ENCODE measurements at regions not wholly inside any gene's neighbourhood (a gene's known extent, or its start where the extent isn't known, plus 50 kb on each side); places are given as distances from the start of the nearest gene placed in this dataset.

- Histone ChIP-seq H3K36me3 (peaks cover 21% of the 10 kb centered on the region), H3K9me3 (no peaks in the 10 kb centered on the region), H3K4me1 (no peaks in the 10 kb centered on the region), H3K4me3 (no peak overlapping the region), H3K27me3 (no peaks in the 10 kb centered on the region), H3K27ac (no peak overlapping the region)
- TF ChIP-seq, protein P1, sequence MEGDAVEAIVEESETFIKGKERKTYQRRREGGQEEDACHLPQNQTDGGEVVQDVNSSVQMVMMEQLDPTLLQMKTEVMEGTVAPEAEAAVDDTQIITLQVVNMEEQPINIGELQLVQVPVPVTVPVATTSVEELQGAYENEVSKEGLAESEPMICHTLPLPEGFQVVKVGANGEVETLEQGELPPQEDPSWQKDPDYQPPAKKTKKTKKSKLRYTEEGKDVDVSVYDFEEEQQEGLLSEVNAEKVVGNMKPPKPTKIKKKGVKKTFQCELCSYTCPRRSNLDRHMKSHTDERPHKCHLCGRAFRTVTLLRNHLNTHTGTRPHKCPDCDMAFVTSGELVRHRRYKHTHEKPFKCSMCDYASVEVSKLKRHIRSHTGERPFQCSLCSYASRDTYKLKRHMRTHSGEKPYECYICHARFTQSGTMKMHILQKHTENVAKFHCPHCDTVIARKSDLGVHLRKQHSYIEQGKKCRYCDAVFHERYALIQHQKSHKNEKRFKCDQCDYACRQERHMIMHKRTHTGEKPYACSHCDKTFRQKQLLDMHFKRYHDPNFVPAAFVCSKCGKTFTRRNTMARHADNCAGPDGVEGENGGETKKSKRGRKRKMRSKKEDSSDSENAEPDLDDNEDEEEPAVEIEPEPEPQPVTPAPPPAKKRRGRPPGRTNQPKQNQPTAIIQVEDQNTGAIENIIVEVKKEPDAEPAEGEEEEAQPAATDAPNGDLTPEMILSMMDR (IDR thresholded peaks at IDR 0.05): no peak
- no peak for DNase-seq
- no peak for ATAC-seq
- intact Hi-C loops (cut with DNase I): no loop called here
Measured at GRCh38 chr1:232462213-232462612, 167.7 kb downstream of the SIPA1L2 start.

DNA sequence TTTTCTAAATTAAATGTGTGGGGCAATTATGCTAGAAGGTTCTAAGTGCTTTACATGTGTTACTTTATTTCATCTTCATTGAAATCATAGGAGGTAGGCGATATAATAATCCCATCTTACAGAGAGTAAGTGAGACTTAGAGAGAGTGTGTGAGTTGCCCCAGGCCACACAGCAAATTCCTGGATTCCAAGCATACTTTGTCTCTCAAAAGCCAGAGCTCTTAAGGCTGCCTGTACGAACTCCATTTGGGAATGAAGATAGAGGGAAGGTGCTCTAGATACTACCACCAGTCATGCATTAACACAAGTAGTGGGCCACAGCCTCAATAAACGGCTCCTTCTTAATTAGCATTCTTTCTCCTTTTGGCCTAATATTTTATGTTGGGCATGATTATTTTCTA is 170.1 kb downstream of the SIPA1L2 start:
- Histone ChIP-seq H3K27ac (no peak overlapping the region), H3K4me1 (no peaks in the 10 kb centered on the region), H3K9me3 (no peaks in the 10 kb centered on the region), H3K4me3 (no peak overlapping the region), H3K36me3 (peaks cover 16% of the 10 kb centered on the region), H3K27me3 (no peaks in the 10 kb centered on the region)
- ATAC-seq (no peak), DNase-seq (no peak)
- intact Hi-C loops (cut with DNase I): no loop called here
- TF ChIP-seq, protein P1 (IDR thresholded peaks at IDR 0.05): no peak

DNA sequence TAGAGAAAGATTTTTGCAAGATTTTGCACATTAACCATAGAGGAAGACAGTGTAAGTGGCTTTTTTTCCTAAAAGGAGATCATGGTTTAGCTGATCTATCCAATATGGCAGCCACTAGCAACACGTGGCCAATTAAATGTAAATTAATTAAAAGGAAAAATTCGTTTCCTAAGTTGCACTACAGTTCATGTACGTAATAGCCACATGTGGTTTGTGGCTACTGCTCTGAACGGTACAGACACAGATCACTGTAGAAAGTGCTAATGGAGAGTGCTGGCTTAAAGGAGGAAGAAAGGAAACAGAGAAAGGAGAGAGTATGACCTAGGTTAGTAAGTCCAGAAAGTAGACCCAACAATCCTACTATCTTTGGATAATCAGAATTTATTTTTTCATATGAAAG is 170.8 kb downstream of the SIPA1L2 start:
- ATAC-seq (no peak), DNase-seq (no peak)
- H3K4me3 ChIP-seq: no peak overlapping the region
- intact Hi-C loops (cut with DNase I): no loop called here
- H3K27ac ChIP-seq: no peak overlapping the region
- TF ChIP-seq, protein P1 (IDR thresholded peaks at IDR 0.05): no peak
- H3K36me3 ChIP-seq: peaks cover 15% of the 10 kb centered on the region
- no peaks in the 10 kb centered on the region for H3K9me3 ChIP-seq
- H3K27me3 ChIP-seq: no peaks in the 10 kb centered on the region
- H3K4me1 ChIP-seq: no peaks in the 10 kb centered on the region

GRCh38 chr1:232457595-232457994 is 172.3 kb downstream of the SIPA1L2 start:
- H3K27me3 ChIP-seq: no peaks in the 10 kb centered on the region
- no peak overlapping the region for H3K4me3 ChIP-seq
- TF ChIP-seq, protein P1 (IDR thresholded peaks at IDR 0.05): no peak
- H3K36me3 ChIP-seq: peaks cover 10% of the 10 kb centered on the region
- ATAC-seq (peak; percentile 71), DNase-seq (no peak)
- intact Hi-C loops (cut with DNase I): no loop called here
- no peaks in the 10 kb centered on the region for H3K9me3 ChIP-seq
- H3K27ac ChIP-seq: no peak overlapping the region
- no peaks in the 10 kb centered on the region for H3K4me1 ChIP-seq

- intact Hi-C loops (cut with DNase I): no loop called here
- no peak overlapping the region for H3K27ac ChIP-seq
- H3K4me3 ChIP-seq: no peak overlapping the region
- peaks cover 10% of the 10 kb centered on the region for H3K36me3 ChIP-seq
- no peaks in the 10 kb centered on the region for H3K27me3 ChIP-seq
- no peak for DNase-seq
- TF ChIP-seq, protein P1 (IDR thresholded peaks at IDR 0.05): no peak
- no peaks in the 10 kb centered on the region for H3K9me3 ChIP-seq
- peak; percentile 33 for ATAC-seq
- no peaks in the 10 kb centered on the region for H3K4me1 ChIP-seq
Measured at GRCh38 chr1:232456714-232457113, 173.2 kb downstream of the SIPA1L2 start.

DNA sequence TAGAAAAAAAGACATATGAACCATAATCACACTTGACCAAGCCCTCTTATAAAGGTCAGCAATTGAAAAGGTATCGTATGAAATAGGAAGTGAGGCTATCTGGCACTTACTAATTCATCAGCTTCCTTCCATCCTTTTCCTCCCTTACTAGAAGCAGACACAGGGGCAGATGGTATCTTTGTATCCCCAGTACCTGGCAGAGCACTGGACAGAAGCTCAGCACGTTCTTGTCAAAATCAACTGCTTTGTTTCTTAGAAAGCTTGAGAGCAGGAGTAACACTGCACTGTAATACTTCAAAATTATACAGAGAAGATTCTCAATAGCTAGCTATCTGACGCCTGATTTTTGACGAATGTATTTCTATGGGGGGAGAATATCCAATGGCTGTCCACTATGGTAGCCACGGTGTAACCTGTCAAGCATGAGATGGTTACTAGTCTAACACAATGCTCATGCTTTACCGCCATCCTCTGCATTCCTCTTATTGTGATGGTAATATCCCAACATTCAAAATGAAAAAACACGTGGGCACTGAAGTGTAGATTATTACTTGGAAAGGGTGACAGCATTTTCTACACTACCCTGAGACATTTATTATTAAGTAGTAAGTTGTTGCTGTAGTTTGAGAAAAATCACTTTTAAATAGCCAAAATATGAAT is 175.6 kb downstream of the SIPA1L2 start:
- H3K9me3 ChIP-seq: no peaks in the 10 kb centered on the region
- H3K27ac ChIP-seq: no peak overlapping the region
- no peaks in the 10 kb centered on the region for H3K4me1 ChIP-seq
- no peaks in the 10 kb centered on the region for H3K36me3 ChIP-seq
- TF ChIP-seq, protein P1 (IDR thresholded peaks at IDR 0.05): no peak
- DNase-seq (no peak), ATAC-seq (no peak)
- intact Hi-C loops (cut with DNase I): no loop called here
- H3K4me3 ChIP-seq: no peak overlapping the region
- no peaks in the 10 kb centered on the region for H3K27me3 ChIP-seq

Data from upper lobe of right lung (tissue), 1 donor.